Caco-2 (cell line): ENCODE measurements at regions not wholly inside any gene's neighbourhood (a gene's known extent, or its start where the extent isn't known, plus 50 kb on each side); places are given as distances from the start of the nearest gene placed in this dataset.

ENCODE experiments used
- BruUV-seq: library from RNA; stranded (reverse); fragments of 400-500 nt; replicated peaks from 2 replicates; lab custom pipeline; 2021; lab: Mats Ljungman, UMichigan
- CTCF ChIA-PET: fragments of 300-600 bp; sonication (Branson Sonifier 250); formaldehyde crosslinking; loops from one replicate; lab custom pipeline; 2022; ENCODE audit warnings: antibody characterized with exemption; lab: Charles Lee
- POLR2A ChIA-PET: fragments of 300-600 bp; sonication (Branson Sonifier 250); formaldehyde crosslinking; loops from one replicate; lab custom pipeline; 2022; ENCODE audit warnings: antibody characterized with exemption; lab: Charles Lee
- DNase-seq, 2 experiments: peaks; one replicate each; pipeline versions ENCODE4 v3.0.0 to v3.0.0-alpha.2; 2020 to 2022
- H3K27me3 ChIP-seq: replicated peaks from 2 replicates; pipeline ENCODE4 v1.6.0; 2011; ENCODE audit warnings: low read length; ENCODE audit not compliant: control insufficient read depth, insufficient read depth
- H3K36me3 ChIP-seq: 2 replicates; pipeline ENCODE4 v1.5.1; 2011; ENCODE audit warnings: low read length; ENCODE audit not compliant: control insufficient read depth, insufficient read depth
- H3K4me1 ChIP-seq: fragments of 250-450 bp; sonication (Bioruptor Pico); 2 replicates; pipeline ENCODE4 v1.5.1; 2020; ENCODE audit warnings: mild to moderate bottlenecking
- H3K4me3 ChIP-seq: 2 replicates; pipeline ENCODE4 v1.5.1; 2011; ENCODE audit warnings: low read depth, mild to moderate bottlenecking, control low read depth, low read length
- H3K9me3 ChIP-seq: fragments of 250-450 bp; sonication (Bioruptor Pico); 2 replicates; pipeline ENCODE4 v1.5.1; 2020; ENCODE audit warnings: mild to moderate bottlenecking, moderate library complexity
- H3K27ac Mint-ChIP-seq: one replicate; pipeline ENCODE4 v1.8.0; 2022; ENCODE audit warnings: mixed read lengths; ENCODE audit not compliant: unreplicated experiment
- H3K27me3 Mint-ChIP-seq: one replicate; pipeline ENCODE4 v1.8.0; 2022; ENCODE audit warnings: mixed read lengths; ENCODE audit not compliant: insufficient read depth, unreplicated experiment
- H3K36me3 Mint-ChIP-seq: one replicate; pipeline ENCODE4 v1.8.0; 2022; ENCODE audit warnings: mild to moderate bottlenecking, mixed read lengths; ENCODE audit not compliant: insufficient read depth, unreplicated experiment
- H3K4me1 Mint-ChIP-seq: one replicate; pipeline ENCODE4 v1.8.0; 2022; ENCODE audit warnings: low read depth, mixed read lengths; ENCODE audit not compliant: unreplicated experiment
- H3K4me3 Mint-ChIP-seq: one replicate; pipeline ENCODE4 v1.8.0; 2022; ENCODE audit warnings: mild to moderate bottlenecking, moderate library complexity, mixed read lengths; ENCODE audit not compliant: unreplicated experiment
- H3K9me3 Mint-ChIP-seq: one replicate; pipeline ENCODE4 v1.8.0; 2022; ENCODE audit warnings: mixed read lengths; ENCODE audit not compliant: unreplicated experiment
- intact Hi-C: fragments of 100-400 bp; cut with micrococcal nuclease; formaldehyde crosslinking; loops from one replicate; pipeline ENCODE4 v1.10.0; 2022; ENCODE audit not compliant: unreplicated experiment
- TF ChIP-seq, protein P1 (sequence below), 2 experiments: fragments of 200-600 bp in 1 of 2; IDR thresholded peaks; 1 replicate in 1 of 2; 2 replicates in 1 of 2; pipeline versions ENCODE4 v1.5.1 to v1.8.0; 2011 to 2022; ENCODE audit warnings: antibody characterized with exemption in 1 of 2, control low read depth in 1 of 2, inconsistent platforms in 1 of 2, low read depth in 1 of 2, low read length in 1 of 2, mild to moderate bottlenecking in 1 of 2, moderate library complexity in 1 of 2; ENCODE audit not compliant: insufficient read depth in 1 of 2, severe bottlenecking in 1 of 2, unreplicated experiment in 1 of 2

DNA sequence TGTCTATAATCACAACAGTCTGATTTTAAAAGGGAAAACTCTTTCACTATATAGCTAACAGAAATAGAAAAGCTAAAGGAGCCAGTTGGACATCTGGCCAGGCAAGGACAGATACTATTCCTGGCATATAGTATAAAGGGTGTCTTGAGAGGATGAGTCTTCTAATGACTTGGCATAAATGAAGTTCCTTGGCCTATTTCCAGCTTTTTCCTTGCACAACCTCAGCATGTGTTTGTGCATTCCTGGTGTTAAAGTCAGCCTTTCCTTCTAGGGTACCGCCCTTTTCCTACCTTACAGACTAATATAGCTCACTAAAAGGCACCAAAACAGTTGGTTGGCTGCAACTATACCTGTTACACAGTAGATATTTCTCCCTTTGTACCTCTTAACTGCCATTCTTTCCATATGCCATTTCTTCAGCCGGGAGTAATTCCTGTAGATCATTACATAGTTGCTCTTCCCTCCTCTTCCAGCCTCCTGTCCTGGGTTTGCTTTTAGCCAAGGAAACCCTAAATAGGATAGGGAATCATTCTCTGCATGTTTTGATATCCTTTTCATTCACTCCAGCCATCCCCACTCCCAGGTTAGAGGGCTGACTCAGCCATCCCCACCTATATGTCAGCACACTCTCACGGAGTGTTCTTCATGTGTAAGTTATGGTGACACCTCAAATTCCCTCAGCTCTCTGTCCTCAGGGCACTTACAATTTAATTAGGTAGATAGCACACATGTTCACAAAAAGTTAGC, 102.1 kb upstream of the MDFIC start:
- POLR2A ChIA-PET = no interaction called here
- no peak overlapping the region for H3K4me3 ChIP-seq
- no TSS peak for BruUV-seq

DNA sequence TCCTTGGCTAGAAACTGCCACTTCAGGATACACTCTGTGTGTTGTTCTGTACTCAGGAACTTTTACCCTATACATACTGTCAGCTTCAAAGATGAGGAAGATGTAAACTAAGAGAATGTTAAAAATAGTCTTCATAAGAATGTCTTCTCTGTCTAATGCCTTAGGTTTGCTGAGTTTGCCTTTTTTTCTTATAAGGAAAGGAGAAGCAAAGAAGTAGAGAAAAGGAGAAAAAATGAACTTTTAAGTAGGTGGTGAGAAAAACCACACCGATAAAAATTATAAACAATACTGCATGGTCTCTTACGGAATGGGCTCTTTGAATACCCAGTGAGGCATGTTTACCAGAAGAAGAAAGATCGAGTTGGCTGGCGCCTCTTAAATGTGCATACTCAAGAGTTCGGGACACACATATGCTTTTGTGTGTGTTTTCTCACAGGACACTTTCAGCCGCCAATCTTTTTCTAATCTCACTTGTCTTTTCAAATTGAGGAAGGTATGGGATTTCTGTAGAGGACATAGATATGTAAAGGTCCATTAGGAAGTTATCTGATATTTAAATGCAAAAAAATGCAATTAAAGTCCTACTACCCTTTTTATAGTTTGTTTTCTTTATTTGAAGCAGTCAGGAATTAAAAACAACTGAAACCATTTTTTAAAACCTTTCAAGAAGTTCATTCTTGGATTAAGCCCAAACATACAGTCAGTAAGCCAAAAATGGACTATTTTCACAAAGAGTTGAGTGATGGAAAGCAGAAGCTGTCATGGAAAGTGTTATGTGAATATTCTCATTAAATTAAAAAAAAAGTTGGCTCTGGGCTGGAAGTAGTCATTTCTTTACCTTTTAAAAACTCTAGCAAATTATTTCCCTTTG, 100.6 kb upstream of the MDFIC start:
- H3K9me3 ChIP-seq = no peaks in the 10 kb centered on the region
- H3K36me3 ChIP-seq = no peaks in the 10 kb centered on the region
- TF ChIP-seq, protein P1, sequence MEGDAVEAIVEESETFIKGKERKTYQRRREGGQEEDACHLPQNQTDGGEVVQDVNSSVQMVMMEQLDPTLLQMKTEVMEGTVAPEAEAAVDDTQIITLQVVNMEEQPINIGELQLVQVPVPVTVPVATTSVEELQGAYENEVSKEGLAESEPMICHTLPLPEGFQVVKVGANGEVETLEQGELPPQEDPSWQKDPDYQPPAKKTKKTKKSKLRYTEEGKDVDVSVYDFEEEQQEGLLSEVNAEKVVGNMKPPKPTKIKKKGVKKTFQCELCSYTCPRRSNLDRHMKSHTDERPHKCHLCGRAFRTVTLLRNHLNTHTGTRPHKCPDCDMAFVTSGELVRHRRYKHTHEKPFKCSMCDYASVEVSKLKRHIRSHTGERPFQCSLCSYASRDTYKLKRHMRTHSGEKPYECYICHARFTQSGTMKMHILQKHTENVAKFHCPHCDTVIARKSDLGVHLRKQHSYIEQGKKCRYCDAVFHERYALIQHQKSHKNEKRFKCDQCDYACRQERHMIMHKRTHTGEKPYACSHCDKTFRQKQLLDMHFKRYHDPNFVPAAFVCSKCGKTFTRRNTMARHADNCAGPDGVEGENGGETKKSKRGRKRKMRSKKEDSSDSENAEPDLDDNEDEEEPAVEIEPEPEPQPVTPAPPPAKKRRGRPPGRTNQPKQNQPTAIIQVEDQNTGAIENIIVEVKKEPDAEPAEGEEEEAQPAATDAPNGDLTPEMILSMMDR (IDR thresholded peaks at IDR 0.05; ENCODE audit: insufficient read depth in 1 of 2, low read depth in 1 of 2, low read length in 1 of 2, severe bottlenecking in 1 of 2, unreplicated experiment in 1 of 2) = no peak
- intact Hi-C loops = no loop called here
- no TSS peak for BruUV-seq
- no peak overlapping the region for H3K27ac Mint-ChIP-seq
- H3K27me3 ChIP-seq = no peaks in the 10 kb centered on the region
- POLR2A ChIA-PET = no interaction called here
- no peak overlapping the region for H3K4me3 ChIP-seq
- CTCF ChIA-PET = no interaction called here
- H3K36me3 Mint-ChIP-seq = no peaks in the 10 kb centered on the region
- H3K27me3 Mint-ChIP-seq = no peaks in the 10 kb centered on the region
- no peak overlapping the region for H3K4me3 Mint-ChIP-seq
- H3K4me1 Mint-ChIP-seq = no peaks in the 10 kb centered on the region
- no peak for DNase-seq
- H3K4me1 ChIP-seq = no peaks in the 10 kb centered on the region
- H3K9me3 Mint-ChIP-seq = peaks cover 8% of the 10 kb centered on the region

More for the DNA sequence above, 102.1 kb upstream of the MDFIC start:
- H3K27me3 Mint-ChIP-seq = no peaks in the 10 kb centered on the region
- H3K27ac Mint-ChIP-seq = no peak overlapping the region
- H3K9me3 Mint-ChIP-seq = no peaks in the 10 kb centered on the region
- H3K4me1 ChIP-seq = no peaks in the 10 kb centered on the region
- no peaks in the 10 kb centered on the region for H3K27me3 ChIP-seq
- no peaks in the 10 kb centered on the region for H3K36me3 ChIP-seq
- H3K4me3 Mint-ChIP-seq = no peak overlapping the region
- no peaks in the 10 kb centered on the region for H3K4me1 Mint-ChIP-seq
- H3K9me3 ChIP-seq = no peaks in the 10 kb centered on the region
- no peaks in the 10 kb centered on the region for H3K36me3 Mint-ChIP-seq
- TF ChIP-seq, protein P1 (IDR thresholded peaks at IDR 0.05; ENCODE audit: insufficient read depth in 1 of 2, low read depth in 1 of 2, low read length in 1 of 2, severe bottlenecking in 1 of 2, unreplicated experiment in 1 of 2) = no peak
- no peak for DNase-seq
- intact Hi-C loops = no loop called here
- CTCF ChIA-PET = no interaction called here

DNA sequence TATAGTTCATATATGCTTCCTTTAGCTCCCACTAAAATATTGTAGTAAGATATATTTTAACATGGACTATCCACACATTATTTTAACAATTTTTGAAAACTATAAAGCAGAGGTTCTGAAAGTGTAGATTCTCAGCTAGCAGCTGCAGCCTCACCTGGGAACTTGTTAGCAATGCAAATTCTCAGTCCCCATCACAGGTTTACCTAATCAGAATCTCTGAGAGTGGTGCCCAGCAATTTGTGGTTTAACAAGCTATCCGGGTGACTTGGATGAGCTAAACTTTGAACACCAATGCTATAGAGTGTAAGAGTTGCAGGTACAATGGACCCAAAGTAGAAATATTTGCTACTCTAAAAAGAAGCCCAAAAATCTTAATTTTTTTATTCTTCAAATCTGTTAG, 99.8 kb upstream of the MDFIC start:
- Histone ChIP-seq H3K4me1 (no peaks in the 10 kb centered on the region), H3K36me3 (no peaks in the 10 kb centered on the region), H3K9me3 (peaks cover 4% of the 10 kb centered on the region; the same call in 1 of the 2 replicates), H3K4me3 (no peak overlapping the region), H3K27me3 (no peaks in the 10 kb centered on the region)
- BruUV-seq = no TSS peak
- DNase-seq = no peak
- ChIA-PET POLR2A (no interaction called here), CTCF (no interaction called here)
- TF ChIP-seq, protein P1 (IDR thresholded peaks at IDR 0.05; ENCODE audit: insufficient read depth in 1 of 2, low read depth in 1 of 2, low read length in 1 of 2, severe bottlenecking in 1 of 2, unreplicated experiment in 1 of 2) = no peak
- intact Hi-C loops = no loop called here
- no peak overlapping the region for H3K27ac Mint-ChIP-seq
- H3K4me3 Mint-ChIP-seq = no peak overlapping the region
- peaks cover 17% of the 10 kb centered on the region for H3K9me3 Mint-ChIP-seq
- H3K36me3 Mint-ChIP-seq = no peaks in the 10 kb centered on the region
- H3K4me1 Mint-ChIP-seq = no peaks in the 10 kb centered on the region
- no peaks in the 10 kb centered on the region for H3K27me3 Mint-ChIP-seq
